ENCODE measurements at regions not wholly inside any gene's neighbourhood (a gene's known extent, or its start where the extent isn't known, plus 50 kb on each side); places are given as distances from the start of the nearest gene placed in this dataset.

DNA sequence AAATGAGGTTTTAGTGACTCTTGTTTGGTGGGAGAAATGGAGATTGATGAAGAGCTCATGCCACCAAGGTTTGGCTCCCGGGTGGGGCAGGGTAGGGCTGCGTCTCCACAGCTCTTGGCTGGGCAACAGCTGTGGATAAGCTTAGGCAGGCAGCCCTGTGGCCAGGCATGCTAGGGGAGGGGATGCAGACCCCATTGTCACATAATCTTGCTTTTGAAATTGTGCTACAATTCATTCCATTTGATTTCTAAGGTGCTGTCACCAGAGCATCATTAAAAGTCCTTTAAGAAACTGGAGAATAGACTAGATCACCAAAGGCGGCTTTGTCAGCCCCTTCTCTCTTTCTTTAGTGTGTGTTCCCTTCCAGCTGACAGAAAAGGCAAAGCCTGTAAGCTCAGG is 574.2 kb upstream of the JAG1 start:
- TF ChIP-seq, protein P1, sequence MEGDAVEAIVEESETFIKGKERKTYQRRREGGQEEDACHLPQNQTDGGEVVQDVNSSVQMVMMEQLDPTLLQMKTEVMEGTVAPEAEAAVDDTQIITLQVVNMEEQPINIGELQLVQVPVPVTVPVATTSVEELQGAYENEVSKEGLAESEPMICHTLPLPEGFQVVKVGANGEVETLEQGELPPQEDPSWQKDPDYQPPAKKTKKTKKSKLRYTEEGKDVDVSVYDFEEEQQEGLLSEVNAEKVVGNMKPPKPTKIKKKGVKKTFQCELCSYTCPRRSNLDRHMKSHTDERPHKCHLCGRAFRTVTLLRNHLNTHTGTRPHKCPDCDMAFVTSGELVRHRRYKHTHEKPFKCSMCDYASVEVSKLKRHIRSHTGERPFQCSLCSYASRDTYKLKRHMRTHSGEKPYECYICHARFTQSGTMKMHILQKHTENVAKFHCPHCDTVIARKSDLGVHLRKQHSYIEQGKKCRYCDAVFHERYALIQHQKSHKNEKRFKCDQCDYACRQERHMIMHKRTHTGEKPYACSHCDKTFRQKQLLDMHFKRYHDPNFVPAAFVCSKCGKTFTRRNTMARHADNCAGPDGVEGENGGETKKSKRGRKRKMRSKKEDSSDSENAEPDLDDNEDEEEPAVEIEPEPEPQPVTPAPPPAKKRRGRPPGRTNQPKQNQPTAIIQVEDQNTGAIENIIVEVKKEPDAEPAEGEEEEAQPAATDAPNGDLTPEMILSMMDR (IDR thresholded peaks at IDR 0.05; ENCODE audit: insufficient read depth, low read depth, low read length), result no peak
- no peak for TF ChIP-seq EZH2 (IDR thresholded peaks at IDR 0.05; ENCODE audit: insufficient read depth, low read length)
